SK-N-SH treated with all-trans-retinoic acid at 6 μM for 48 hours (cell line): ENCODE measurements at regions not wholly inside any gene's neighbourhood (a gene's known extent, or its start where the extent isn't known, plus 50 kb on each side); places are given as distances from the start of the nearest gene placed in this dataset.

ENCODE experiments used
- ATAC-seq: fragments of 200-7000 bp; cut with Tn5 transposase; 3 replicates; pipeline ENCODE4 v1.9.1; 2020; ENCODE audit warnings: mild to moderate bottlenecking, moderate library complexity
- ARNTL ChIP-seq: fragments of 450-650 bp; formaldehyde crosslinking; IDR thresholded peaks from 2 replicates; pipeline ENCODE4 v1.5.0; 2020; ENCODE audit warnings: low read depth, mild to moderate bottlenecking, moderate library complexity, borderline replicate concordance
- BACH2 ChIP-seq: fragments of 250-450 bp; sonication (Bioruptor Pico); IDR thresholded peaks from 2 replicates; pipeline ENCODE4 v1.9.0; 2021; ENCODE audit warnings: mild to moderate bottlenecking, borderline replicate concordance
- CREB5 ChIP-seq: fragments of 250-450 bp; sonication (Bioruptor Pico); IDR thresholded peaks from 2 replicates; pipeline ENCODE4 v1.5.1; 2020; ENCODE audit warnings: low read depth, mild to moderate bottlenecking, moderate library complexity
- CSDC2 ChIP-seq: fragments of 250-450 bp; sonication (Bioruptor Pico); IDR thresholded peaks from 2 replicates; pipeline ENCODE4 v1.5.0; 2020; ENCODE audit warnings: mild to moderate bottlenecking, moderate library complexity
- CSRNP3 ChIP-seq: fragments of 250-450 bp; sonication (Bioruptor Pico); IDR thresholded peaks from 2 replicates; pipeline ENCODE4 v1.5.1; 2021; ENCODE audit warnings: mild to moderate bottlenecking, moderate library complexity
- ESRRG ChIP-seq: fragments of 250-450 bp; sonication (Bioruptor Pico); IDR thresholded peaks from 2 replicates; pipeline ENCODE4 v1.6.1; 2021; ENCODE audit warnings: mild to moderate bottlenecking
- ISL1 ChIP-seq: fragments of 250-450 bp; sonication (Bioruptor Pico); IDR thresholded peaks from 2 replicates; pipeline ENCODE4 v2.1.2; 2022; ENCODE audit warnings: mild to moderate bottlenecking, moderate library complexity
- OSR1 ChIP-seq: fragments of 250-450 bp; sonication (Bioruptor Pico); IDR thresholded peaks from 2 replicates; pipeline ENCODE4 v1.8.0; 2022; ENCODE audit warnings: moderate library complexity, mild to moderate bottlenecking, inconsistent platforms
- PATZ1 ChIP-seq: fragments of 250-450 bp; sonication (Bioruptor Pico); IDR thresholded peaks from 2 replicates; pipeline ENCODE4 v1.8.0; 2020; ENCODE audit warnings: mild to moderate bottlenecking, moderate library complexity, borderline replicate concordance
- POU6F1 ChIP-seq: fragments of 250-450 bp; sonication (Bioruptor Pico); IDR thresholded peaks from 2 replicates; pipeline ENCODE4 v1.8.0; 2021; ENCODE audit warnings: low read depth, mild to moderate bottlenecking, moderate library complexity, borderline replicate concordance
- PPARA ChIP-seq: fragments of 250-450 bp; sonication (Bioruptor Pico); IDR thresholded peaks from 2 replicates; pipeline ENCODE4 v1.5.0; 2020; ENCODE audit warnings: mild to moderate bottlenecking, borderline replicate concordance
- RARB ChIP-seq: fragments of 250-450 bp; sonication (Bioruptor Pico); IDR thresholded peaks from 2 replicates; pipeline ENCODE4 v1.8.0; 2021; ENCODE audit warnings: mild to moderate bottlenecking, moderate library complexity
- SNAI2 ChIP-seq: fragments of 250-450 bp; sonication (Bioruptor Pico); IDR thresholded peaks from 2 replicates; pipeline ENCODE4 v1.5.0; 2020; ENCODE audit warnings: mild to moderate bottlenecking, moderate library complexity
- TOX ChIP-seq: fragments of 250-450 bp; sonication (Bioruptor Pico); IDR thresholded peaks from 2 replicates; pipeline ENCODE4 v1.8.0; 2021; ENCODE audit warnings: mild to moderate bottlenecking, moderate library complexity, borderline replicate concordance
- TSHZ2 ChIP-seq: fragments of 250-450 bp; sonication (Bioruptor Pico); IDR thresholded peaks from 2 replicates; pipeline ENCODE4 v1.5.0; 2020; ENCODE audit warnings: mild to moderate bottlenecking, moderate library complexity
- ZC3H10 ChIP-seq: fragments of 250-450 bp; sonication (Bioruptor Pico); IDR thresholded peaks from 2 replicates; pipeline ENCODE4 v1.5.1; 2021; ENCODE audit warnings: mild to moderate bottlenecking, moderate library complexity
- ZFP3 ChIP-seq: fragments of 250-450 bp; sonication (Bioruptor Pico); IDR thresholded peaks from 2 replicates; pipeline ENCODE4 v1.5.0; 2020; ENCODE audit warnings: mild to moderate bottlenecking, moderate library complexity
- ZFP30 ChIP-seq: fragments of 450-650 bp; formaldehyde crosslinking; IDR thresholded peaks from 2 replicates; pipeline ENCODE4 v1.5.0; 2022; ENCODE audit warnings: mild to moderate bottlenecking, moderate library complexity
- ZNF565 ChIP-seq: fragments of 450-650 bp; formaldehyde crosslinking; conservative IDR thresholded peaks from 2 replicates; pipeline ENCODE4 v1.5.0; 2020; ENCODE audit warnings: low read depth, mild to moderate bottlenecking, moderate library complexity
- ZNF70 ChIP-seq: fragments of 450-650 bp; formaldehyde crosslinking; IDR thresholded peaks from 2 replicates; pipeline ENCODE4 v1.5.0; 2020; ENCODE audit warnings: mild to moderate bottlenecking, moderate library complexity
- ZNF8 ChIP-seq: fragments of 450-650 bp; formaldehyde crosslinking; IDR thresholded peaks from 2 replicates; pipeline ENCODE4 v1.5.0; 2020; ENCODE audit warnings: mild to moderate bottlenecking, moderate library complexity

- ATAC-seq: no peak
- no peak for TF ChIP-seq ZNF565 (CRISPR knock-in tag)
- TF ChIP-seq PATZ1: no peak
- TF ChIP-seq CSRNP3 (CRISPR knock-in tag): no peak
- TF ChIP-seq POU6F1 (CRISPR knock-in tag): no peak
- no peak for TF ChIP-seq CREB5 (CRISPR knock-in tag)
- TF ChIP-seq SNAI2 (CRISPR knock-in tag): no peak
- no peak for TF ChIP-seq ESRRG (CRISPR knock-in tag)
- no peak for TF ChIP-seq ZFP30 (CRISPR knock-in tag)
- no peak for TF ChIP-seq ZNF8
- TF ChIP-seq OSR1 (CRISPR knock-in tag): no peak
- TF ChIP-seq, all 23 proteins: peak for 0
These were observed 635.4 kb upstream of the PFKP start for GRCh38 chr10:2431961-2432360.

- no peak for ATAC-seq
- TF ChIP-seq ZC3H10 (CRISPR knock-in tag) (no peak), ESRRG (CRISPR knock-in tag) (no peak), ZNF565 (CRISPR knock-in tag) (no peak), CSRNP3 (CRISPR knock-in tag) (no peak), OSR1 (CRISPR knock-in tag) (no peak), PPARA (CRISPR knock-in tag) (no peak), ZNF70 (CRISPR knock-in tag) (no peak), ARNTL (CRISPR knock-in tag) (no peak), ZFP3 (CRISPR knock-in tag) (no peak), SNAI2 (CRISPR knock-in tag) (no peak), CSDC2 (CRISPR knock-in tag) (no peak), BACH2 (no peak), ZFP30 (CRISPR knock-in tag) (no peak), ISL1 (CRISPR knock-in tag) (no peak), POU6F1 (CRISPR knock-in tag) (no peak), CREB5 (CRISPR knock-in tag) (no peak), ZNF8 (no peak)
These were observed 639.9 kb upstream of the PFKP start for GRCh38 chr10:2427412-2427811.

GRCh38 chr10:2425320-2425719 lies 642.0 kb upstream of the PFKP start:
- ATAC-seq: no peak
- TF ChIP-seq TSHZ2: no peak
- TF ChIP-seq PATZ1: no peak
- no peak for TF ChIP-seq TOX (CRISPR knock-in tag)
- no peak for TF ChIP-seq PPARA (CRISPR knock-in tag)
- no peak for TF ChIP-seq RARB
